H4 (cell line): ENCODE measurements at regions not wholly inside any gene's neighbourhood (a gene's known extent, or its start where the extent isn't known, plus 50 kb on each side); places are given as distances from the start of the nearest gene placed in this dataset.

Source experiments
- DNase-seq: peaks from one replicate; pipeline ENCODE4 v3.0.0-alpha.2; 2015; ENCODE audit warnings: low spot score

GRCh38 chr2:4486971-4487370, 783.6 kb downstream of the DCDC2C start:
- no peak for DNase-seq

GRCh38 chr2:4499316-4500030, 796.1 kb downstream of the DCDC2C start:
- no peak for DNase-seq

DNA sequence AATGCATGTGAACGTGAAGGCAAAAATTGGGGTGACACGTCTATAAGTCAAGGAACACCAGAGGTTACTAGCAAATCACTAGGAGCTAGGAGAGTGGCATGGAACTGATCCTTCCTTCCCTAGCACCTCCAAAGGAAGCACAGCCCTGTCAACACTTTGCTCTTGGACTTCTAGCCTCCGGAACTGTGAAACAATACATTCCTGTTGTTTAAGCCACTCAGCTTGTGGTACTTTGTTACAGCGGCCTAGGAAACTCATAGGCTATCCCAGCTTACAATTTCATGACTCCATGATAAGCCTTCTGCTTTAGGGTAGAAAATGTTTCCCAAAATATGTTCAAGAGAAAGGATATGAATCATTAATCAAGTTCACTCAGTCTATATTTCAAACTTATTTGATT, 798.1 kb downstream of the DCDC2C start:
- DNase-seq = no peak

DNA sequence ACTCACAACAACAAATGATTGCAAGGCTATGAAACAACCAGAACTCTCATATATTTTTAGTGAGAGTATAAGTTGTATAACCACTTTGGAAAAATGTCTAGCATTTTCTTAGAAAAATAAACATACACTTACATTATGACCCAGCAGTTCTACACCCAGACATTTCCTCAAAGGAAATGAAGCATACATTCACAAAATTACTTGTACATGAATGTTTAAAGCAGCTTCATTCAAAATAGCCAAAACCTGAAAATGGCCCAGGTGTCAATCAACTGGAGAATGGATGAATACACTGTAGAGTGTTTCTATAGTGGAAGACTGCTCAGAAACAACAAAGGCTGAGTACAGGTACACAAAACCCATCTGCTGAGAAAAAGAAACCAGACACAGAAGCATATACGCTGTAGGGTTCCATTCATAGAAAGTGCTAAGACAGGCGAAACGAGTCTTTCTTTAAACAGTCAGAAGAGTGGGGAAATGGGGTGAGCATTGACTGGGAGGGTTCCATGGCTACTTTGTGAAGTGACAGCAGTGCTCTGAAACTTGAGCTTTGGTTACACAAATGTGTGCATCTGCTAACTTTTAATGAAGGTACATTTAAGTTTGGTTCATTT, 799.0 kb downstream of the DCDC2C start:
- no peak for DNase-seq

DNA sequence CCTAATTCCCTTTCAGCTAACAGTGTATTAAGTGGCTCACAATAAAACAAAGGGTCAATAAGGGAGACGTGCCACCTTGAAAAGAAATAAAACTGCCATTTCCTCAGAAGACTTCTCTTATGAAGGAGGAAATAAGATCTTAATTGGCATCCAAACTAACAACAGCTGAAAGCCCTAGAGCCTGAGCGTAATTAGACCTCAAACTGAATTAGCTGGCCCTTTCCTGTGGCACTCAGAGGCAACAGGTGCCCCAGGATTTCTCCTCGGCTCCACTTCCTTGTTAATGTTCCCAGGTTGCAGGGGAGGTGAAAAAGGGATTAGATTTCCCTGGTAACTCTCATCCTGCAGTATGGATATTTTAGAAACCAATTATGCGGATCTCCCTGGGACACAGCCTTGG, 804.3 kb downstream of the DCDC2C start:
- no peak for DNase-seq

- DNase-seq = no peak
Measured at GRCh38 chr2:4515871-4516761, 812.7 kb downstream of the DCDC2C start.

GRCh38 chr2:4518596-4518995, 815.2 kb downstream of the DCDC2C start:
- no peak for DNase-seq

DNA sequence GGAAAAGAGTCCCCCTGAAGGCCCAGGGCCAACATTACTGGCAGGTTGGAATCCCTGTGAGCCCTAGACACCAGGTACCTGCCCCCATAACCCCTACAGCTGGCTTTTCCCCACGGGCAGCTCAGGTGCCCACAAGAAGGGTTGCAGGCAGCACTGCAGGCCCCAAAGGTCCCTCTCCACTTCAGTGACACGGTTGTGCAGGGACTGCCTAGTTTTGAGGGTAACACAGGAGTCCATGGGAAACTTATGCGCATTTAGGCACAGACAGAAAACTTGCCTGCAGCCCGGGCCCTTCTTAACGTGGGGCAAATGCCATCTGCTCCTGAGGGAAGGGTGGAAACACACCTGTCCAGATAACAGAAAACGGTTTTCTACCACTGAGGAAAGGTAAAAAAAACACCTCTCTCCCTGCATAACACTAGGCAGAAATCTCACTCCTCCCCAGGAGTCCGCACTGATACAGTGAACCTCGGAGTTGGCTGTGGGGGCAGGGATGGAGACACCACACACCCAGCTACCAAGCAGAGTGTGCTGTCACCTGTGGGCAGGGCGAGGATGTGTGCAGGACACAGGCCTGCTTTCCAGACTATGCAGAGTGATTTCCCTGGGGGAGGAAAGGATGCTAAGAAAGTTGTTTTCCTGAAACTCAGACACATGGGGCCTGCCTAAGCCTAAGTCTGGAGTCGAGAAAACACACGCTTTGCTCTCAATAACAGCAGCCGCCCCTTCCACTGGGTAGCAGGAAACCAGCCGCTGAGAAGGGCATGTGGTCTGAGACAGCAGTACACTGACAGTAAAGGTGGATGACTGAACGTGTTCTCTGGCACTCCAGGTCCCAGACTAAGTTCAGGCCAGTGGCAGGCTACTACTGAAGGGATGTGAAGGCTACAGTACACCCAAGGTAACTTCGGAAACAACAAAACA, 819.4 kb downstream of the DCDC2C start:
- DNase-seq = no peak

- DNase-seq = no peak
Measured at GRCh38 chr2:4527416-4527815, 824.0 kb downstream of the DCDC2C start.

DNA sequence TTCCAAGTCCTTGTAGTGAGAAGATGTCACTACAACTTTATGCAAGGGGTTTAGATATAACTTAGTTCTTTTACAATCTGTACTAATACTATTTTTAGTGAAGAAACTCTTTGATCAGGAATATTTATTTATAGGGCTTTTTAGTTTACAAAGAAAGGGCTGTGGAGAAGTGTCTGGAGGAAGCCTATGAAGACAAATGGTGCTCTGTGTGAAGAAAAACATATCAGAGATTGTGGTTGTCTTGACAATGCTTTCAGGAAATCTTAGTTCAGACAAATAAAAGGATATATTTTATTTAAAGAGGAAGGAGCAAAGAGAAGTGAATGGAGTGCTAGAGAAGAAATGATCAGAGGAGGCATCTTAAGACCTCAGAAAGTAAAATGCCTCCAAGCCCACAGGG, 824.9 kb downstream of the DCDC2C start:
- no peak for DNase-seq

- no peak for DNase-seq
Measured at GRCh38 chr2:4528773-4529172, 825.4 kb downstream of the DCDC2C start.

GRCh38 chr2:4529738-4530137, 826.4 kb downstream of the DCDC2C start:
- no peak for DNase-seq

GRCh38 chr2:4530231-4530630, 826.9 kb downstream of the DCDC2C start:
- DNase-seq = no peak

GRCh38 chr2:4533806-4534205, 830.4 kb downstream of the DCDC2C start:
- DNase-seq = no peak

GRCh38 chr2:4539121-4539520, 835.7 kb downstream of the DCDC2C start:
- no peak for DNase-seq

- DNase-seq = no peak
Measured at GRCh38 chr2:4549666-4550210, 846.4 kb downstream of the DCDC2C start.

DNA sequence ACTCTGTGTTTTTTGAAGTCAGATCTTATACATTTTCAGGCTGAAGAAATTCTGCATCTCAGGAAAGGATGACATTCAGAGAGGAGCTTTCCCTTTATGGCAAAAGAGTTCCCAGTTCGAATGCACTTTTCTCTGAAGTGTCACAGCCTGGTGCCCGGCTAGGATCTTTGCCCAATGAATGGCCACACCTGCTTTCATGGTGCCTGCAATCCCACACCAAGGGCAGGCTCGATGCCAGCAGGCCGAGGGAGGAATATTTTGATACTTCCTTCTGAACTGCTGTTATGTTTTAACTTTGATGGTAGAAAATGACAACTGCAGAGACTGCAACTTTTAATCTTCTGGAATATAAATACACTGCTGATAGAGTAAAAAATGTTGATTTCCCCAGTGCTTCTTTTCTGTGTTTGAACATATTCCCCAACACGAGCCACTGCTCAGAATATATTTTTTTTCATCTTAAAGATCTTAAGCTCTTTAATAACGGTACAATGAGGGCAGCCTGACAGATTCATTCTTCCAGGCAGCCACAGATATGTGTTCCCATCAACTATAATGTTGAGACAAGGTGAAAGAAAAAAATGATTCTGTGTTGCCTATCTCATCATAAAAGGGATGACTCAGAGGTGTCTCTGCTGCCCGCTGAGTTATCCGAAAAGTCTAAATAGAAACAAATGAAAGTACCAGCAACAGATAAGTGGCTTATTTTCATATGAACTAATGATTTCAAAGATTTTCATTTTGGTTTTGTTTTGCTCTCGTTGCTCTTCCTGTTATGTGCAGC, 848.5 kb downstream of the DCDC2C start:
- no peak for DNase-seq

- DNase-seq = no peak
Measured at GRCh38 chr2:4553241-4553640, 849.9 kb downstream of the DCDC2C start.

- DNase-seq = no peak
Measured at GRCh38 chr2:4556135-4556896, 852.9 kb downstream of the DCDC2C start.

GRCh38 chr2:4561196-4561595, 857.8 kb downstream of the DCDC2C start:
- DNase-seq = no peak
